Gastrocnemius medialis (tissue), 4 donors: ENCODE measurements at regions not wholly inside any gene's neighbourhood (a gene's known extent, or its start where the extent isn't known, plus 50 kb on each side); places are given as distances from the start of the nearest gene placed in this dataset.

Experiments
- CTCF ChIP-seq, 5 experiments: fragments of 450-650 bp in 3 of 5; fragments of 200-600 bp in 2 of 5; sonication (generic) in 2 of 5; IDR thresholded peaks in 4 of 5; conservative IDR thresholded peaks in 1 of 5; 1 replicate in 4 of 5; 2 replicates in 1 of 5; pipeline ENCODE4 v1.5.1; 2016 to 2019; ENCODE audit warnings: antibody characterized with exemption in 5 of 5, mild to moderate bottlenecking in 3 of 5, moderate library complexity in 3 of 5
- POLR2A ChIP-seq, 2 donors: fragments of 450-650 bp; IDR thresholded peaks; one replicate each; pipeline ENCODE4 v1.6.1; 2017; ENCODE audit warnings: antibody characterized with exemption in 2 of 2, mild to moderate bottlenecking in 2 of 2, moderate library complexity in 2 of 2

DNA sequence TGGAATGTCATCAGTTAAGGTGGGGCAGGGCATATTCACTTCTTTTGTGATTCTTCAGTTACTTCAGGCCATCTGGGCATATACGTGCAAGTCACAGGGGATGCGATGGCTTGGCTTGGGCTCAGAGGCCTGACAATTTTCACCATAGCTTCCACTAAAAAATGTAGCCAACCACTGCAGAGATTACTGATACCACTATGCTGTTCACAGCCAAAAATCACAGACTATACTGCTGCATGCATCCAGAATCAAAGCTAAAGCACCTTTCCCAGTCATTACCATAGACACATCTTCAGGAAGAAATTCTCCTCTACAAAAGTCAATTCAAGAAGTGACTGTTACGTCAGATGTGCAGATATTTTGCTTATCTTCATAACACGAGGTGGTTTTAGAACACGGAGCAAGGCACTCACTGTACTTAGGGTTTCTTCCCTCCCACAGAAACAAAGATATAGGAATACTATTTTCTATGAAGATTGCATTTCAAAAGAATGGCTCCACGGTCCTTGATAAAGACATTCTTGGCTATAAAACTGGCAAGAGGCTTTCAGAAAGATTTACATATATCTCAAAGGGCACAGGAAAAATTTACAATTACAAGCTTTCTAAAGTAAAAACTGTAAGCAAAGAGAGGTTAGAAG is 1556.6 kb upstream of the PRR20A start:
- no peak for TF ChIP-seq CTCF (IDR thresholded peaks at IDR 0.05 in 4 of 5, conservative IDR thresholded peaks at IDR 0.05 in 1 of 5)
- no peak for TF ChIP-seq POLR2A (IDR thresholded peaks at IDR 0.05)
